ENCODE measurements at regions not wholly inside any gene's neighbourhood (a gene's known extent, or its start where the extent isn't known, plus 50 kb on each side); places are given as distances from the start of the nearest gene placed in this dataset.

GRCh38 chr14:71694591-71695530 lies 237.4 kb upstream of the RGS6 start:
- no peak for DNase-seq

DNA sequence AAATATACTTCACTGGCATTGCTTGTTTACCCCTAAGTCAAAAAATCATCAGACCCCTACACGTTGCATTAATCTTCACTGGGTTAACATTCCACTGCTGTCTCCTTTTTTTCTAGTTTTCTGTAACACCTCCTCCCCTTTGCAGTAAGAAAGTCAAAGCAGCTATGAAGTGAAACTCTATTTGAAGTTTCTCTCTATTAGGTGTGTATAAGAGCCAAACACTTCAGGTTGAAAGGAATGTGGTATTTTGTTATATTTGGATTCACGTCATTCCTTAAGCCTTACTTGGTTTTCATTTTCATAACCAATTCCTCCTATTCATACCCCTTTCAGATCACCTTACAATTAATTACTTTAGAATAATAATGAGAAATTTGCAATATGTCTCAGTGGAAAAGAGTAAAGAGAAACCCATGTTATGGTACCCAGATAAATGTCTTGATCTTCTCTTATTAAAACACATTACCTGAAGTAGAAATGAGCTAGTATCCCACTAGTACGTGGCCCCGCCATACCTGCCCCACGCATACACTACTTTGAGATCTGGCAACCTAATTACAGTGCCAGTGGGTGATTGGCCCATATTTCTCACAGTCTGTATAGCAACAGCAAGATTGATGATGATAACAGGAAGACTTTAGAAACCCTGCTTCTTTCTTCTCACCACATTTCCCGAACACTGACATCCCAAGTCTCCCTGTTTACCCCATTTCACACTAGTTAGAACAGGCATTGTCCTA lies 236.4 kb upstream of the RGS6 start:
- no peak for DNase-seq

- no peak for DNase-seq
Measured at GRCh38 chr14:71698027-71698426, 234.2 kb upstream of the RGS6 start.

DNA sequence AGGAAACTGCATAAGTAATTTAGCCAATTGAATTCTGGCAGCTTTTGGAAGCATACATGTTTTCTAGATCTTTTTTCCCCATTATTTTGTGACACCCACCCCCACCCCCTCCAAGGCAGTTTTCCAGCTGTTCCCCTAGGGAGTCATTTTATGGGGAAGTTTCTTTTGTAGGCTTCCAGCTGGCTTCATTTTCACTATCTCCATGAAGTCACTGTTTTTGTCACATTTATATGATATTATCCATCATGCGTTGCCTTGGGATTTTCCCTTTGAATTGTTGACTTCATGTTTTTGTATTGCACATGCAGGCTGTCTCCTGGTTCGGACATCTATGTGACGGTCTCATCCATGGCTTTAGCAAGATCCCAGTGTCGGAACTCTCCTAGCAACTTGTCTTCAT lies 233.6 kb upstream of the RGS6 start:
- no peak for DNase-seq

DNA sequence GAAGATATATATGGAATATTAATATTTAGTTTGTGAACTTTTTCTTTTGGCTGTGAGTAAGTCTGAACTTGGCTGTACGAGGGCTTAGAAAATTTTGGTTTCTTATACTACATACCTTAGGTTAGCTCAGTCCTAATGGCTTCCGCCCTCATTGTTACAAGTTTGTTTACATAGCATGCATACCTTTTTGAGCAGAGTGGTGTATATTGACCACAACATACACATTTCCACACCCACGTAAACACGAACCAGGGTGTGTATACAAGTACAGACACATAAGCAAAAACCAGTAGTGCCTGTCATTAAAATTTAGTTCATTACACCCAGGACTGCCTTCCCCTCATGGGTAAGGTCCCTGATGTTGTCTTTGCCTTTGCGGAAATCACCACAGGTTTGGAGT lies 230.2 kb upstream of the RGS6 start:
- DNase-seq: no peak

DNA sequence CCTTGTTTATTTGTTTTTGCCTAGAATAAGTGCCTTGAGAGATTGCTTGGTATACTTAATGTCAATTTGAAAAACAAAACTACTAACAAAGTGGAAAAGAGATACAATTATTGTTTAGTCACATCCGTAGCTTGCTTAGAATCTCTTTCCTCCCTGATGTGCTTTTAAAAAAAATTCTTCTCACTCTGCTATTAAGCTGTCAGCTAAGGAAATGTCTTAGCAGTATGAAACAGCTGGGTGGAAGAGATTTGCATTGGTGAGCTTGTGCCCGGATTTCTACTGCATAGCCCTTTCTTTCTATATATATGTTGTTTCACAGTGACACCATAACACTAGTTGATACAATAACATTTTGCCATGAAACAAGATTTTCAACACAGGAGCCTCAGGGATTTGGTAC lies 229.4 kb upstream of the RGS6 start:
- no peak for DNase-seq

- DNase-seq: no peak
Measured at GRCh38 chr14:71703477-71703876, 228.8 kb upstream of the RGS6 start.

GRCh38 chr14:71704210-71704609 lies 228.0 kb upstream of the RGS6 start:
- DNase-seq: no peak

GRCh38 chr14:71705460-71705859 lies 226.8 kb upstream of the RGS6 start:
- no peak for DNase-seq

DNA sequence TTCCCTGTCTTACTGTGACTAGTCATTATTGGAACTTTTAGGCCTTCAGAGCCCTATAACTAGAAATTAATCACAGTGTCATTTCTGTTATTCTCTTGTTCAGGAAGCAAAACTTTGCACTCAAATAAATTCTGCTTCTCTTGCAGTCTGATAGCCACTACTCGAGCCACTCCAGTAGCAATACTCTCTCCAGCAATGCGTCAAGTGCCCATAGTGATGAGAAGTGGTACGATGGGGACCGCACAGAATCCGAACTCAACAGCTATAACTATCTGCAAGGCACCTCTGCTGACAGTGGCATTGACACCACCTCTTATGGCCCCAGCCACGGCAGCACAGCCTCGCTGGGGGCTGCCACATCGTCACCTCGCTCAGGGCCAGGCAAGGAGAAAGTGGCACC lies 223.2 kb upstream of the RGS6 start:
- DNase-seq: no peak

- DNase-seq: no peak
Measured at GRCh38 chr14:71709987-71710386, 222.2 kb upstream of the RGS6 start.

- no peak for DNase-seq
Measured at GRCh38 chr14:71711125-71711524, 221.1 kb upstream of the RGS6 start.

DNA sequence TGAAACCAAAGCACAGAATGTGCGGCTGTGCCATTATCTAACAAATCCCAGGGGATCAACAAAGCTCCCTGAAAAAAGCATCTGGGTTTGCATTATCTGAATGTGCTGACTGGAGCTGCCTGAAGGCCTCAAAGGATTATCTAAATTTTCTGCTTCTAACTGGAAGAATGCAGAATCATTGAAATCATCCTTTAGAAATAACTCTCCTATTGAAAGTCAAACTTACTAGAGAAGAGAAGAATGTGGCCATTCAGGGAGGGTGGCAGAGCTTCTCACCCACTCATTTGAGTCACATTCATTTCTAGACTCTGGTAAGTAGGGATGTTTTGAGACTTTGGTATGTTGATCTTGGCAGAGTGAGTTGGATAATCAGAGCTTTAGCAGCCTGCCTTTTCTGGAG lies 220.6 kb upstream of the RGS6 start:
- DNase-seq: no peak

DNA sequence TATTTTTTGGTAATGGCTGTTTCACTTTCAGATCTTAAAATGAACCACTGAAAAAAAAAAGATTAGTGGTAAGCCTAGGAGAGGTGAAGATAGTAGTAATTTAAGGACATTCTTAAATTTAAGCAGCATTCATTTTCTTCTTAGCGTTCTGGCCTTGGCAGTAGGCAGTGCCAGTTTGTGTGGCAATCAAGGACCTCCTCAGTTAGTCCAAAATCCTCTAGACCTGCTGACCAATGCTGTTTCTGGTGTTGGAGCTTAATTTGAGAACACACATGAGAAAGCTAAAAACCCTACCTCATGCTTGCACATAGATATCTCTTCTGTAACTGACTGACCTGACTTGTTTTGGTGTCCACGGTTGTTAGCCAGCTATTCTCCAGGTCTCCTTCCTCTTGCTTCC lies 219.8 kb upstream of the RGS6 start:
- no peak for DNase-seq

GRCh38 chr14:71713016-71713415 lies 219.2 kb upstream of the RGS6 start:
- DNase-seq: no peak

DNA sequence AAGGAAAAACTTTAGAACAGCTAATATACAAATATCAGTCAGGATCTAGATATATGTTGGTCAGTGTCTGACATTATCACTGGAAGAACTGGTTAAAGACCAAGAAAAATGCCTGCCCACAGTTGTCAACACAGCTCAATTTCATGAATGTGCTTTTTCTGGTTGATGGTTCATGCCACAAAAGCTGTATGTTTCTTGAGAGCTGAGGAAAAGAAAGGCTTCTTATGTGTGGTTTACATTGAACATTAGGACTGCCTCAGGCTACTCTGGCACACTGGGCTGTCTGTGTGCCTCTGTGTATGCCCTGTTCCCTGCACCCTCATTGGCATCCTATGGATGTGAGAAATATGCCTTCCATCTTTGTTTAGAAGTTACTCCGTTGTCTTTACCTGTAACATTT lies 218.8 kb upstream of the RGS6 start:
- no peak for DNase-seq

GRCh38 chr14:71714225-71714624 lies 218.0 kb upstream of the RGS6 start:
- DNase-seq: no peak

DNA sequence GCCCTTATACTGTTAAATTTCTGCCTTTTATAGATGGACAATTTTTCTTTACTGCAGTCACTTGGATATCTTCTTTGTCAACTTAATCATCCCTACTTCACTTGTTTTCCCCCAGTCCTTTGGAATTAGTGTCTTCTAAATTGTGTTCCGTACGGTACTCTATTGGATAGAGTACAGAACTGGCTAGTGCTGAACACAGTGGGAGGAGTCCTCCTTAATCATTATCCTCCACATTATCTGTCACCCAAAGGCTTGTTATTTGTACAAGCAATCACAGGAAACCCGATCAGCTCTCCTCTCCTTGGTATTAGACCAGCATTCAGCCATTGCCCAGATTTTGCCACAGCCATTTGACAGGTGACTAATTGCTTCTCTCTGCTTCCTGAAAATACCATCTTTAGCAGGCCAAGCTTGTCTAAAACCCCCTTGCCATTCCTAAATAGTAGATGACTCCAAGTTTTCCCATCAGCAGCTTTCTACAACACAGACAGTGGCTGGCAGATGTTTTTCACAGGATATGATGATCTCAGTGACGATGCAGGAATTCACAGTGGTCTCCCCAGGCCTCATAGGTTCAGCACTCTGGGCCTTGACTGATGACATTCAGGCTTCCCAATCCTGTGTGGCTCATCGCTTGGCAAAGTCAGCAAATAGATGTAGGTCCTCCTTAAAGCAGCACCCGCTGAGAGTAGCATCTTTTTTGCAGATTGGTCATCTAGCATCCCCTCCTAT lies 216.0 kb upstream of the RGS6 start:
- no peak for DNase-seq

- DNase-seq: no peak
Measured at GRCh38 chr14:71720978-71721624, 211.1 kb upstream of the RGS6 start.

GRCh38 chr14:71721791-71722190 lies 210.4 kb upstream of the RGS6 start:
- DNase-seq: no peak

DNA sequence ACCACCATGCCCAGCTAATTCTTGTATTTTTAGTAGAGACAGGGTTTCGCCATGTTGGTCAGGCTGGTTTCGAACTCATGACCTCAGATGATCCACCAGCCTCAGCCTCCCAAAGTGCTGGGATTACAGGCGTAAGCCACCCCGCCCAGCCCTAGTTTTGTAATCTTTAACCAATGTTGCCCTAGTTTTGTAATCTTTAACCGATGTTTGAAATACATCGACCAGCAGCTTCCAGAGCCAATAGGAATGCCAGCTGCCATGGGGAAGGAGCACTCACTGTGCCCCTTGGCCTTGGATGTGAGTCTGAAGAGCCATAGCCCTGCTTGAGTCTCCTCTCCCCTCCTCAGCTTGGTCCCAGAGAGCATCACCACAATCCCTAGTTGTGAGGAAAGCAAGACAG lies 209.3 kb upstream of the RGS6 start:
- DNase-seq: no peak

GRCh38 chr14:71725922-71726579 lies 206.2 kb upstream of the RGS6 start:
- DNase-seq: no peak
